Fibroblast of lung (primary cell): ENCODE measurements at regions not wholly inside any gene's neighbourhood (a gene's known extent, or its start where the extent isn't known, plus 50 kb on each side); places are given as distances from the start of the nearest gene placed in this dataset.

ENCODE experiments used
- CTCF ChIP-seq, 2 donors: IDR thresholded peaks in 1 of 2; conservative IDR thresholded peaks in 1 of 2; 1 replicate in 1 of 2; 2 replicates in 1 of 2; pipeline ENCODE4 v1.5.1; 2011 to 2012; ENCODE audit warnings: low read length in 2 of 2, control low read depth in 1 of 2, inconsistent platforms in 1 of 2, low read depth in 1 of 2, mild to moderate bottlenecking in 1 of 2
- EZH2 ChIP-seq: IDR thresholded peaks from 2 replicates; pipeline ENCODE4 v1.5.1; 2012; ENCODE audit warnings: low read length, control low read depth, mild to moderate bottlenecking; ENCODE audit errors: missing control alignments

- TF ChIP-seq CTCF (conservative IDR thresholded peaks at IDR 0.05 in 1 of 2, IDR thresholded peaks at IDR 0.05 in 1 of 2; ENCODE audit: low read depth in 1 of 2, low read length in 2 of 2) (no peak), EZH2 (no peak)
These were observed 84.9 kb upstream of the TBL1X start for GRCh38 chrX:9379697-9380551.
